OCI-LY7 (cell line): ENCODE measurements at regions not wholly inside any gene's neighbourhood (a gene's known extent, or its start where the extent isn't known, plus 50 kb on each side); places are given as distances from the start of the nearest gene placed in this dataset.

ENCODE experiments used
- EZH2phosphoT487 ChIP-seq: fragments of 200-600 bp; sonication (generic); IDR thresholded peaks from 2 replicates; pipeline ENCODE4 v1.6.1; 2018; ENCODE audit warnings: low read depth, borderline replicate concordance, mild to moderate bottlenecking, mixed run types, antibody characterized with exemption, low read length, moderate library complexity, mixed read lengths
- TF ChIP-seq, protein P1 (sequence below): fragments of 200-600 bp; sonication (generic); conservative IDR thresholded peaks from 2 replicates; pipeline ENCODE4 v1.5.1; 2014; ENCODE audit warnings: mild to moderate bottlenecking, antibody characterized with exemption, low read length, moderate library complexity, mixed read lengths

DNA sequence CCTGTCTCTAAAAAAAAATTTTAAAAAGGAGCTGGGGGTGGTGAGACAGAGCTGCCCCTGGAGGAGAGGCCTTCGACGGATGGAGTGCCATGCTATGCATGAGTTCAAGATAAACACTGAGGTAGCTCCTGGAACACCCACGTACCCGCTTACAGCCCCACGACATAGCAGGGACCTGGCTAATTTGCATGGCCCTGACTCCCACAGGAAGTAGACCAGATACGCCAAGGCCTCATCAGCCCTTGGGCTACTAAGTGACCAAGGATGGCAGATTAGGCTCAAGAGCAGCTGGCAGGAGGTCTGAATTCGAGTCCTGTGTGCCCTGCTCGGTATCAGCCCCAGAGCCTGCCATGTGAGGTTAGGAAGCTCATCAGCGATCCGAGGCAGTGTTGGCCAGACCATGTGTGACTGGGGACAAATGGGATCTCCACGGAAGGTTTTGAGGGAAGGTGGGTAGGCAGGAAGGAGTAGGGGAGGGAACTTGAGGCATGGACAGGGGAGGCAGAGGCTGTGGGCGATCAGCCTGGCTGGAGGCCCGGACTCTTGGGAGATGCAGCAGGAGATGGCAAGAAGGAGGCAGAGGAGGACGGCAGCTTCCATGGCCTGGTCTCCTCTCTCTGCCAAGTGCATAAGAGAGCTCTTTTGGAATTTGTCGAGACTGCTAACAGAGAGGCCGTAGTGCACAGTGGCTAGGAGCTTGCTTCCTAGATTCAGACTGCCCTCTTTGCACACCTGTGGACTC lies 218.3 kb downstream of the GLI2 start:
- no peak for TF ChIP-seq EZH2phosphoT487
- TF ChIP-seq, protein P1, sequence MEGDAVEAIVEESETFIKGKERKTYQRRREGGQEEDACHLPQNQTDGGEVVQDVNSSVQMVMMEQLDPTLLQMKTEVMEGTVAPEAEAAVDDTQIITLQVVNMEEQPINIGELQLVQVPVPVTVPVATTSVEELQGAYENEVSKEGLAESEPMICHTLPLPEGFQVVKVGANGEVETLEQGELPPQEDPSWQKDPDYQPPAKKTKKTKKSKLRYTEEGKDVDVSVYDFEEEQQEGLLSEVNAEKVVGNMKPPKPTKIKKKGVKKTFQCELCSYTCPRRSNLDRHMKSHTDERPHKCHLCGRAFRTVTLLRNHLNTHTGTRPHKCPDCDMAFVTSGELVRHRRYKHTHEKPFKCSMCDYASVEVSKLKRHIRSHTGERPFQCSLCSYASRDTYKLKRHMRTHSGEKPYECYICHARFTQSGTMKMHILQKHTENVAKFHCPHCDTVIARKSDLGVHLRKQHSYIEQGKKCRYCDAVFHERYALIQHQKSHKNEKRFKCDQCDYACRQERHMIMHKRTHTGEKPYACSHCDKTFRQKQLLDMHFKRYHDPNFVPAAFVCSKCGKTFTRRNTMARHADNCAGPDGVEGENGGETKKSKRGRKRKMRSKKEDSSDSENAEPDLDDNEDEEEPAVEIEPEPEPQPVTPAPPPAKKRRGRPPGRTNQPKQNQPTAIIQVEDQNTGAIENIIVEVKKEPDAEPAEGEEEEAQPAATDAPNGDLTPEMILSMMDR: no peak
